GM12878 (cell line): ENCODE measurements at regions not wholly inside any gene's neighbourhood (a gene's known extent, or its start where the extent isn't known, plus 50 kb on each side); places are given as distances from the start of the nearest gene placed in this dataset.

Experiments
- ATAC-seq: fragments of 200-7000 bp; cut with Tn5 transposase; 3 replicates; pipeline ENCODE4 v1.9.1; 2020; ENCODE audit warnings: mild to moderate bottlenecking, moderate library complexity
- BruUV-seq: library from RNA; stranded (reverse); fragments of 400-500 nt; replicated peaks from 2 replicates; lab custom pipeline; 2021; lab: Mats Ljungman, UMichigan
- CTCF ChIA-PET: fragments of 300-600 bp; sonication (Branson Sonifier 250); formaldehyde crosslinking; extraction: SDS; loops from one replicate; lab custom pipeline; 2021; ENCODE audit warnings: inconsistent platforms; lab: Yijun Ruan, JAX
- POLR2A ChIA-PET: fragments of 350-600 bp; formaldehyde crosslinking; extraction: SDS; loops from one replicate; lab custom pipeline; 2021; ENCODE audit warnings: inconsistent platforms; lab: Charles Lee
- RAD21 ChIA-PET: fragments of 300-600 bp; sonication (Branson Sonifier 250); formaldehyde crosslinking; loops from one replicate; lab custom pipeline; 2023; ENCODE audit warnings: antibody characterized with exemption; ENCODE audit not compliant: unreplicated experiment; lab: Charles Lee
- SMC1A ChIA-PET: fragments of 300-600 bp; sonication (Branson Sonifier 250); formaldehyde crosslinking; loops from one replicate; lab custom pipeline; 2023; ENCODE audit not compliant: unreplicated experiment, uncharacterized antibody; lab: Charles Lee
- DNase-seq: peaks from one replicate; pipeline ENCODE4 v3.0.0-alpha.2; 2011; ENCODE audit warnings: low read depth, low spot score
- FAIRE-seq: peaks from 3 replicates; lab custom pipeline; 2011; peaks lifted over from hg19 to GRCh38; lab: Jason Lieb, UNC
- H2AFZ ChIP-seq: 2 replicates; pipeline ENCODE4 v1.6.0; 2011; ENCODE audit warnings: low read depth, low read length, control low read depth; ENCODE audit not compliant: control insufficient read depth
- H3K27ac ChIP-seq: 2 replicates; pipeline ENCODE4 v1.5.1; 2011; ENCODE audit warnings: control low read depth; ENCODE audit not compliant: control insufficient read depth, insufficient read depth
- H3K27me3 ChIP-seq, 2 experiments: replicated peaks in 1 of 2; 2 replicates each; pipeline versions ENCODE4 v1.6.0 to v1.6.1; 2011; ENCODE audit warnings: low read length in 1 of 2; ENCODE audit not compliant: control insufficient read depth in 2 of 2, insufficient read depth in 2 of 2
- H3K36me3 ChIP-seq, 2 experiments: 2 replicates each; pipeline ENCODE4 v1.5.1; 2011; ENCODE audit warnings: low read length in 1 of 2; ENCODE audit not compliant: control insufficient read depth in 2 of 2, insufficient read depth in 2 of 2
- H3K4me1 ChIP-seq: 2 replicates; pipeline ENCODE4 v1.6.1; 2011; ENCODE audit warnings: mild to moderate bottlenecking, low read length, moderate library complexity, mixed read lengths; ENCODE audit not compliant: control insufficient read depth, insufficient read depth
- H3K4me2 ChIP-seq: 2 replicates; pipeline ENCODE4 v1.6.0; 2011; ENCODE audit warnings: control low read depth; ENCODE audit not compliant: control insufficient read depth, insufficient read depth
- H3K4me3 ChIP-seq: fragments of 200-600 bp; sonication (generic); 2 replicates; pipeline ENCODE4 v1.5.1; 2016
- H3K79me2 ChIP-seq: 2 replicates; pipeline ENCODE4 v1.6.0; 2011; ENCODE audit warnings: low read length; ENCODE audit not compliant: control insufficient read depth, insufficient read depth
- H3K9ac ChIP-seq: 2 replicates; pipeline ENCODE4 v1.8.0; 2011; ENCODE audit warnings: low read length, control low read depth, mixed read lengths; ENCODE audit not compliant: control insufficient read depth, insufficient read depth
- H3K9me3 ChIP-seq: replicated peaks from 3 replicates; pipeline ENCODE4 v1.5.1; 2011; ENCODE audit warnings: mild to moderate bottlenecking, low read length; ENCODE audit not compliant: control insufficient read depth, insufficient read depth
- H4K20me1 ChIP-seq: 2 replicates; pipeline ENCODE4 v1.6.0; 2011; ENCODE audit not compliant: control insufficient read depth, insufficient read depth
- KAT2A ChIP-seq: conservative IDR thresholded peaks from 2 replicates; pipeline ENCODE4 v1.6.1; 2011; ENCODE audit warnings: low read depth, low read length; ENCODE audit not compliant: control insufficient read depth
- PBX3 ChIP-seq: IDR thresholded peaks from 2 replicates; pipeline ENCODE4 v1.6.1; 2011; ENCODE audit warnings: mild to moderate bottlenecking, low read depth, low read length, moderate library complexity; ENCODE audit not compliant: insufficient replicate concordance
- POLR2AphosphoS5 ChIP-seq: IDR thresholded peaks from 2 replicates; pipeline ENCODE4 v1.6.1; 2011; ENCODE audit warnings: mild to moderate bottlenecking, low read length, inconsistent platforms
- SP1 ChIP-seq: IDR thresholded peaks from one replicate; pipeline ENCODE4 v1.6.1; 2011; ENCODE audit warnings: low read depth, low read length
- ZBTB4 ChIP-seq: fragments of 450-650 bp; formaldehyde crosslinking; IDR thresholded peaks from 2 replicates; pipeline ENCODE4 v1.4.0; 2022; ENCODE audit warnings: mild to moderate bottlenecking, moderate library complexity
- ZNF592 ChIP-seq: fragments of 450-650 bp; IDR thresholded peaks from 2 replicates; pipeline ENCODE4 v1.6.1; 2017; ENCODE audit warnings: mild to moderate bottlenecking, moderate library complexity
- WGBS: methylation state at CpG from one replicate; pipeline ENCODE4 v1.1.6; 2016; ENCODE audit warnings: low lambda C conversion rate; ENCODE audit not compliant: insufficient replicate concordance, insufficient coverage; ENCODE audit errors: missing lambda C conversion rate; 5-methylcytosine and 5-hydroxymethylcytosine counted together
- in situ Hi-C: fragments of 300-500 bp; cut with MboI; formaldehyde crosslinking; loops from 9 replicates; pipeline ENCODE4 v1.14.3; 2018; ENCODE audit warnings: mixed read lengths
- intact Hi-C: fragments of 100-400 bp; cut with micrococcal nuclease; formaldehyde crosslinking; loops from one replicate; pipeline ENCODE4 v1.14.2; 2022; ENCODE audit not compliant: unreplicated experiment
- TF ChIP-seq, protein P1 (sequence below): IDR thresholded peaks from 2 replicates; pipeline ENCODE4 v1.6.1; 2011; ENCODE audit warnings: borderline replicate concordance, low read depth, mild to moderate bottlenecking, moderate library complexity, mixed read lengths, low read length; ENCODE audit not compliant: insufficient read depth; ENCODE audit errors: extremely low read length
- TF ChIP-seq, protein P2 (sequence below): fragments of 450-650 bp; IDR thresholded peaks from 2 replicates; pipeline ENCODE4 v1.6.1; 2017; ENCODE audit warnings: borderline replicate concordance

- POLR2A ChIA-PET, result no interaction called here
- CTCF ChIA-PET, result no interaction called here
- H2AFZ ChIP-seq, result no peak overlapping the region
- H3K9me3 ChIP-seq, result no peaks in the 10 kb centered on the region
- H3K4me1 ChIP-seq, result no peaks in the 10 kb centered on the region
- H3K79me2 ChIP-seq, result no peaks in the 10 kb centered on the region
- H4K20me1 ChIP-seq, result no peaks in the 10 kb centered on the region
- RAD21 ChIA-PET, result no interaction called here
- in situ Hi-C loops, result no loop called here
- H3K9ac ChIP-seq, result no peak overlapping the region
- H3K4me2 ChIP-seq, result no peak overlapping the region
- H3K36me3 ChIP-seq, result no peaks in the 10 kb centered on the region
- WGBS, result 49% methylated on average over 30 of the region's 30 CpGs
- intact Hi-C loops, result no loop called here
- no peak for DNase-seq
- no TSS peak for BruUV-seq
- H3K27ac ChIP-seq, result no peak overlapping the region
- no peaks in the 10 kb centered on the region; a peak in 1 of 4 replicates for H3K27me3 ChIP-seq
- H3K4me3 ChIP-seq, result no peak overlapping the region
- no peak for FAIRE-seq
- no peak for ATAC-seq
- SMC1A ChIA-PET, result no interaction called here
- TF ChIP-seq, protein P1, sequence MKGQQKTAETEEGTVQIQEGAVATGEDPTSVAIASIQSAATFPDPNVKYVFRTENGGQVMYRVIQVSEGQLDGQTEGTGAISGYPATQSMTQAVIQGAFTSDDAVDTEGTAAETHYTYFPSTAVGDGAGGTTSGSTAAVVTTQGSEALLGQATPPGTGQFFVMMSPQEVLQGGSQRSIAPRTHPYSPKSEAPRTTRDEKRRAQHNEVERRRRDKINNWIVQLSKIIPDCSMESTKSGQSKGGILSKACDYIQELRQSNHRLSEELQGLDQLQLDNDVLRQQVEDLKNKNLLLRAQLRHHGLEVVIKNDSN, result no peak
- TF ChIP-seq SP1 (no peak), ZNF592 (no peak), KAT2A (no peak), POLR2AphosphoS5 (no peak), ZBTB4 (CRISPR knock-in tag) (no peak), PBX3 (no peak)
- TF ChIP-seq, protein P2, sequence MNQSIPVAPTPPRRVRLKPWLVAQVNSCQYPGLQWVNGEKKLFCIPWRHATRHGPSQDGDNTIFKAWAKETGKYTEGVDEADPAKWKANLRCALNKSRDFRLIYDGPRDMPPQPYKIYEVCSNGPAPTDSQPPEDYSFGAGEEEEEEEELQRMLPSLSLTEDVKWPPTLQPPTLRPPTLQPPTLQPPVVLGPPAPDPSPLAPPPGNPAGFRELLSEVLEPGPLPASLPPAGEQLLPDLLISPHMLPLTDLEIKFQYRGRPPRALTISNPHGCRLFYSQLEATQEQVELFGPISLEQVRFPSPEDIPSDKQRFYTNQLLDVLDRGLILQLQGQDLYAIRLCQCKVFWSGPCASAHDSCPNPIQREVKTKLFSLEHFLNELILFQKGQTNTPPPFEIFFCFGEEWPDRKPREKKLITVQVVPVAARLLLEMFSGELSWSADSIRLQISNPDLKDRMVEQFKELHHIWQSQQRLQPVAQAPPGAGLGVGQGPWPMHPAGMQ, result no peak
Observed at GRCh38 chr7:1312136-1313070, 79.7 kb downstream of the UNCX start.
